Erythroblast (primary cell): ENCODE measurements at regions not wholly inside any gene's neighbourhood (a gene's known extent, or its start where the extent isn't known, plus 50 kb on each side); places are given as distances from the start of the nearest gene placed in this dataset.

Experiments
- GATA1 ChIP-seq: IDR thresholded peaks from 2 replicates; pipeline ENCODE4 v1.6.1; 2011; ENCODE audit warnings: low read depth, mild to moderate bottlenecking, control low read depth, low read length, moderate library complexity
- POLR2A ChIP-seq: IDR thresholded peaks from 2 replicates; pipeline ENCODE4 v1.6.1; 2011; ENCODE audit warnings: mild to moderate bottlenecking, low read length

- TF ChIP-seq POLR2A (no peak), GATA1 (no peak)
Observed at GRCh38 chr9:131808291-131808690, 68.4 kb upstream of the RAPGEF1 start.
